ENCODE measurements at regions not wholly inside any gene's neighbourhood (a gene's known extent, or its start where the extent isn't known, plus 50 kb on each side); places are given as distances from the start of the nearest gene placed in this dataset.

DNA sequence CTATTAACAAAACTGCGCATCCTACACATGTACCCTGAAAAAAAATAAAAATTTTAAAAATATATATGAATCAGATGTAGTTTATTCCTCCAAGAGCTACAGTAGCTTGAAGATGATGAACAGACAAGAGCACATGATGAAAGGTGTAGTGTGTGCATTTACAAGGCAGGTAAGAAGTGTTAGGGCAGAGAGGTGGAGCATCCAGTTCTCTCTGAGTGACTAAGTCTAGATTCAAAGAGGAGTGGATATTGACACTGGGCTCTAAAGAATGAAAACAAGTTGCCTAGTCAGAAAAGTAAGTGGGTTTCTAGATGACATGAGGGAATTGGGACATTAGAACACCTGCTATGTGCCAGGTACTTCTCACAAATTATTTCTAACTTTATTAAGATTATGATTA lies 76.0 kb upstream of the CARD18 start:
- TF ChIP-seq, protein P1, sequence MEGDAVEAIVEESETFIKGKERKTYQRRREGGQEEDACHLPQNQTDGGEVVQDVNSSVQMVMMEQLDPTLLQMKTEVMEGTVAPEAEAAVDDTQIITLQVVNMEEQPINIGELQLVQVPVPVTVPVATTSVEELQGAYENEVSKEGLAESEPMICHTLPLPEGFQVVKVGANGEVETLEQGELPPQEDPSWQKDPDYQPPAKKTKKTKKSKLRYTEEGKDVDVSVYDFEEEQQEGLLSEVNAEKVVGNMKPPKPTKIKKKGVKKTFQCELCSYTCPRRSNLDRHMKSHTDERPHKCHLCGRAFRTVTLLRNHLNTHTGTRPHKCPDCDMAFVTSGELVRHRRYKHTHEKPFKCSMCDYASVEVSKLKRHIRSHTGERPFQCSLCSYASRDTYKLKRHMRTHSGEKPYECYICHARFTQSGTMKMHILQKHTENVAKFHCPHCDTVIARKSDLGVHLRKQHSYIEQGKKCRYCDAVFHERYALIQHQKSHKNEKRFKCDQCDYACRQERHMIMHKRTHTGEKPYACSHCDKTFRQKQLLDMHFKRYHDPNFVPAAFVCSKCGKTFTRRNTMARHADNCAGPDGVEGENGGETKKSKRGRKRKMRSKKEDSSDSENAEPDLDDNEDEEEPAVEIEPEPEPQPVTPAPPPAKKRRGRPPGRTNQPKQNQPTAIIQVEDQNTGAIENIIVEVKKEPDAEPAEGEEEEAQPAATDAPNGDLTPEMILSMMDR (IDR thresholded peaks at IDR 0.05): no peak
- TF ChIP-seq POLR2A (IDR thresholded peaks at IDR 0.05): no peak
